NK-92 (cell line): ENCODE measurements at regions not wholly inside any gene's neighbourhood (a gene's known extent, or its start where the extent isn't known, plus 50 kb on each side); places are given as distances from the start of the nearest gene placed in this dataset.

Experiments
- DNase-seq: peaks from one replicate; lab custom pipeline; 2025; ENCODE audit not compliant: unreplicated experiment; lab: John Stamatoyannopoulos, UW

- DNase-seq, result no peak
Observed at GRCh38 chr18:22613788-22614187, 196.1 kb upstream of the CTAGE1 start.

GRCh38 chr18:22623513-22623912 lies 205.8 kb upstream of the CTAGE1 start:
- DNase-seq, result no peak

- DNase-seq, result no peak
Observed at GRCh38 chr18:22624176-22624575, 206.5 kb upstream of the CTAGE1 start.

GRCh38 chr18:22625406-22625805 lies 207.7 kb upstream of the CTAGE1 start:
- no peak for DNase-seq

- no peak for DNase-seq
Observed at GRCh38 chr18:22626771-22627170, 209.1 kb upstream of the CTAGE1 start.

GRCh38 chr18:22627506-22627905 lies 209.8 kb upstream of the CTAGE1 start:
- no peak for DNase-seq

GRCh38 chr18:22628795-22629510 lies 211.2 kb upstream of the CTAGE1 start:
- no peak for DNase-seq

- DNase-seq, result no peak
Observed at GRCh38 chr18:22630980-22631379, 213.3 kb upstream of the CTAGE1 start.

- no peak for DNase-seq
Observed at GRCh38 chr18:22632191-22632590, 214.5 kb upstream of the CTAGE1 start.

- no peak for DNase-seq
Observed at GRCh38 chr18:22634464-22634863, 216.7 kb upstream of the CTAGE1 start.

- no peak for DNase-seq
Observed at GRCh38 chr18:22637787-22638186, 220.1 kb upstream of the CTAGE1 start.

GRCh38 chr18:22639026-22639463 lies 221.3 kb upstream of the CTAGE1 start:
- no peak for DNase-seq

GRCh38 chr18:22639561-22639960 lies 221.8 kb upstream of the CTAGE1 start:
- no peak for DNase-seq

- DNase-seq, result no peak
Observed at GRCh38 chr18:22640281-22640842, 222.6 kb upstream of the CTAGE1 start.

GRCh38 chr18:22641958-22642357 lies 224.2 kb upstream of the CTAGE1 start:
- DNase-seq, result no peak

- DNase-seq, result no peak
Observed at GRCh38 chr18:22643731-22644130, 226.0 kb upstream of the CTAGE1 start.

- no peak for DNase-seq
Observed at GRCh38 chr18:22650247-22650646, 232.5 kb upstream of the CTAGE1 start.

- DNase-seq, result no peak
Observed at GRCh38 chr18:22657619-22658018, 239.9 kb upstream of the CTAGE1 start.

GRCh38 chr18:22658318-22658717 lies 240.6 kb upstream of the CTAGE1 start:
- DNase-seq, result no peak

GRCh38 chr18:22663378-22663777 lies 245.7 kb upstream of the CTAGE1 start:
- no peak for DNase-seq

- no peak for DNase-seq
Observed at GRCh38 chr18:22666411-22666940, 248.8 kb upstream of the CTAGE1 start.

- DNase-seq, result no peak
Observed at GRCh38 chr18:22667156-22667555, 249.4 kb upstream of the CTAGE1 start.
